ENCODE measurements at regions not wholly inside any gene's neighbourhood (a gene's known extent, or its start where the extent isn't known, plus 50 kb on each side); places are given as distances from the start of the nearest gene placed in this dataset.

DNA sequence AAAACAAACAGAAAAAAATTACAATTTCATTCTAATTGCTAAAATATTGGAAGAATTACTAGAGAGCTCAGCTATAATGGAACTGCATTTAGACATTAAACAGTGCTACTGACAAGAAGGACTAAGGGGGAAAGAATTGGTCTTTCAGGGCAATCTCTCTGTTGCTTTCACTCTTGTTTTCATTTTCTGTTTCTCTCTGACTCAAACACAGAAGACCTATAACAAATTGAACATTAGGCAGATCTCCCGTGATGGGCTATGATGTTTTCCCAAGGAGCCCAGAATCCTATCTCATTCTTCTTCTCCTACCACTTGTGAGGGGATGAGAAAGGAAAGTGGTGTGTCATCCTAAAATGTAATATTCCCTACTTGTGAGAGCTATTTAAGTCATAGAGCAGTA lies 358.0 kb upstream of the TGFBR2 start:
- ATAC-seq (ENCODE audit: insufficient number of reproducible peaks, low FRiP score, low read depth) (no peak), DNase-seq (ENCODE audit: low spot score) (no peak)
- Histone ChIP-seq H3K9me3 (no peaks in the 10 kb centered on the region), H3K36me3 (no peaks in the 10 kb centered on the region), H3K27ac (no peak overlapping the region), H3K4me1 (ENCODE audit: control insufficient read depth in 1 of 2, low read depth in 2 of 2) (no peaks in the 10 kb centered on the region), H3K4me3 (no peak overlapping the region), H3K27me3 (replicated peaks; ENCODE audit: insufficient read depth) (no peaks in the 10 kb centered on the region)
- TF ChIP-seq, protein P1, sequence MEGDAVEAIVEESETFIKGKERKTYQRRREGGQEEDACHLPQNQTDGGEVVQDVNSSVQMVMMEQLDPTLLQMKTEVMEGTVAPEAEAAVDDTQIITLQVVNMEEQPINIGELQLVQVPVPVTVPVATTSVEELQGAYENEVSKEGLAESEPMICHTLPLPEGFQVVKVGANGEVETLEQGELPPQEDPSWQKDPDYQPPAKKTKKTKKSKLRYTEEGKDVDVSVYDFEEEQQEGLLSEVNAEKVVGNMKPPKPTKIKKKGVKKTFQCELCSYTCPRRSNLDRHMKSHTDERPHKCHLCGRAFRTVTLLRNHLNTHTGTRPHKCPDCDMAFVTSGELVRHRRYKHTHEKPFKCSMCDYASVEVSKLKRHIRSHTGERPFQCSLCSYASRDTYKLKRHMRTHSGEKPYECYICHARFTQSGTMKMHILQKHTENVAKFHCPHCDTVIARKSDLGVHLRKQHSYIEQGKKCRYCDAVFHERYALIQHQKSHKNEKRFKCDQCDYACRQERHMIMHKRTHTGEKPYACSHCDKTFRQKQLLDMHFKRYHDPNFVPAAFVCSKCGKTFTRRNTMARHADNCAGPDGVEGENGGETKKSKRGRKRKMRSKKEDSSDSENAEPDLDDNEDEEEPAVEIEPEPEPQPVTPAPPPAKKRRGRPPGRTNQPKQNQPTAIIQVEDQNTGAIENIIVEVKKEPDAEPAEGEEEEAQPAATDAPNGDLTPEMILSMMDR (IDR thresholded peaks at IDR 0.05): no peak

DNA sequence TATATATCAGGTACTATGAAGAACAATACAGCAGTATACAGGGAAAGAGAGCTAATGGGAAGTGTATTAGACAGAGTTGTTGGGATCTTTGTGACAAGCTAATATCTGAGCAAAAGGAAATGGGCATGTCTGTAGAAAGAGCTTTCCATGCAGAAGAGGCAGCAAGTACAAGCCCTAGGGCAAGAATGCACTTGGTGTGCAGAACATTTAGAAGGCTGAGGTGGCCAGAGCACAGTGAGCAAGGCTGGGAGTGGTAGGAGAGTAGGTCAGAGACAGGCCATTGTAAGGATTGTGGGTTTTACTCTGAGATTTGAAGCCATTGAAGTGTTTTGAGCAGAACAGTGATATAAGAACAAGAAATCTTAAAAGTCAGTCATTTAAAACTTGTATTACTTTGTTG lies 353.9 kb upstream of the TGFBR2 start:
- Histone ChIP-seq H3K4me3 (no peak overlapping the region), H3K9me3 (no peaks in the 10 kb centered on the region), H3K4me1 (ENCODE audit: control insufficient read depth in 1 of 2, low read depth in 2 of 2) (no peaks in the 10 kb centered on the region), H3K27me3 (replicated peaks; ENCODE audit: insufficient read depth) (no peaks in the 10 kb centered on the region), H3K27ac (no peak overlapping the region), H3K36me3 (no peaks in the 10 kb centered on the region)
- TF ChIP-seq, protein P1 (IDR thresholded peaks at IDR 0.05): no peak
- no peak for DNase-seq (ENCODE audit: low spot score)
- no peak for ATAC-seq (ENCODE audit: insufficient number of reproducible peaks, low FRiP score, low read depth)

DNA sequence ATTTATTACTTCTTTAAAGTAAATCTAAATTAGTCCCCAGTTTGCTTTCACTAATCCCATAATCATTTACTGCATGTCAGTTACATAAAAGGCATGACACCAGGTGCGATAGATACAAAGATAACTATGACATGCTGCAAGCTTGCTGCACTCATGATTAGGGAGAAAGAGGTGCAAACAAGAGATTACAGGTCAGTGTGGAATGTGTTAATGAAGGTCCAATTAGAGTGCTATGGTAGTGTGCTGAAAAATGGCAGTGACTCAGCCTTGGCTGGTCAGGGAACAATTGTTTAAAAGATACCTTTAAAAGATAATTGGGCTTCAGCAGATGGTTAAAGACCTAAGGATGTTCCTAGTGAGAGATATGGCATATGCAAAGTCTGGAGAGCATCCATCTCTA lies 352.6 kb upstream of the TGFBR2 start:
- TF ChIP-seq, protein P1 (IDR thresholded peaks at IDR 0.05): no peak
- ATAC-seq (ENCODE audit: insufficient number of reproducible peaks, low FRiP score, low read depth): no peak
- H3K36me3 ChIP-seq: no peaks in the 10 kb centered on the region
- DNase-seq (ENCODE audit: low spot score): no peak
- H3K4me1 ChIP-seq (ENCODE audit: control insufficient read depth in 1 of 2, low read depth in 2 of 2): no peaks in the 10 kb centered on the region
- H3K27ac ChIP-seq: no peak overlapping the region
- no peaks in the 10 kb centered on the region for H3K9me3 ChIP-seq
- H3K4me3 ChIP-seq: no peak overlapping the region
- H3K27me3 ChIP-seq (replicated peaks; ENCODE audit: insufficient read depth): no peaks in the 10 kb centered on the region

DNA sequence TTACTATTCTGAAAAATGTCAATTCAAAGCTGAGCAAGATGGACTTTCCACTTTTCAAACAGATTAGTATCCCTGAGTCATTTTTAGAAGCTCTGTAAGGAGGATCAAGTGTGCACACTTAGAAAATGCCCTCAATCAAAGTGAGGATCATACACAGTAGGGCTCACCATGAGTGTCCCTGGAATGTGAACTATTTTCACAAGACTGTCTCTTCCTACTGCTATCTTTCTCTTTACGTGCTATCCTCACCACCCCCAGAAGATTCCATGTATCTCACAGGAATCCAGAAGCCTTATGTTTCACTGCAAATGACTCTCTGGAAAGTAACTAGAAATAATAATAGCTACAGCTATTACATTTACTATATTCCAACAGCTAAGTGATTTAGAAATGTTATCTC lies 349.9 kb upstream of the TGFBR2 start:
- Histone ChIP-seq H3K4me1 (ENCODE audit: control insufficient read depth in 1 of 2, low read depth in 2 of 2) (peaks cover 0 to 11% of the 10 kb centered on the region in 2 donors), H3K4me3 (no peak overlapping the region), H3K27me3 (replicated peaks; ENCODE audit: insufficient read depth) (no peaks in the 10 kb centered on the region), H3K9me3 (no peaks in the 10 kb centered on the region), H3K36me3 (no peaks in the 10 kb centered on the region), H3K27ac (no peak overlapping the region)
- ATAC-seq (ENCODE audit: insufficient number of reproducible peaks, low FRiP score, low read depth) (no peak), DNase-seq (ENCODE audit: low spot score) (no peak)
- TF ChIP-seq, protein P1 (IDR thresholded peaks at IDR 0.05): no peak

DNA sequence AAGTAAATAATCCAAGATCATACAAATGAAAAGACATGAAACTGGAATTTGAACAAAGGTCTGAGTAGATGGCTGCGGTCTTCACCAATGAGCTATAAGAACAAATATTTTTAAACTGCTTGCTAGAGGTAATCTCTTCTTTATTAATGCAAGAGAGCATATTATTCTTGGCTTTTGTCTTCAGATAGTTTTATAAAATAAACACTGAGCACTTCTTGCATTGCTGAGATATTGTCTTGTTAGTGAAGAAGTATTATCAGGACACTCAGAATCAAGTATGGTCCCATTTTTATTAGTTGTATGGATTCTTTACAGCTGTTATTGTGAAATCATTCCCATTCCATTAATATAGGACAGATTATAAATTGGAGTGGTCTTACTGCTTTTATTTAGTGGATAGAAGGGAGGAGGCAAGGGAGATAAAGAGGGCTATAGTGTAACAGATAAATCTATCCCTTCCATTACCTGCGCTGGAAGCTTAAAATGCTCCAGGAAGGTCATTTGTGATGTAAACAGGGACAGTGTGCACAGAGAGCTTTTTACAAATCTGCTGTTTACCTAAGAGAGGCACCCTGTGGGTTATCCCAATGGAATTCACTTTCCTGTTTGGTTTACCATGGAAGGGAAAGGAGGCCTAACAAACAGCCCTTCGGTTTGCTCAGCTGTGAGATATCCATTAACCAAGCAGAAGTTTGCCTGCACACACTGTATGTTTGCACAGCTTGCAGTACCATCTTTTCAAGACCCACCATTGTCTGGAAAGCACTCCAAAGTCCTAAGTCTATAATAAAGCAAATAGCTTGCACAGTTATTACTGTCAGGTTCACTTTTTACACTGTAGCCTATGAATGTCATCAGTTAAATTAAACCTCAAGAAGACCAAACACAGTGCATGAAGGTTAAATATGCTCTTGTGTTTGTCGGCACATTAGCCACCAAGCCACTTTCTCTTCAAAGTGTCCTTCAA lies 347.7 kb upstream of the TGFBR2 start:
- DNase-seq (ENCODE audit: low spot score): no peak
- H3K36me3 ChIP-seq: no peaks in the 10 kb centered on the region
- H3K4me1 ChIP-seq (ENCODE audit: control insufficient read depth in 1 of 2, low read depth in 2 of 2): peaks cover 0 to 34% of the 10 kb centered on the region in 2 donors
- TF ChIP-seq, protein P1 (IDR thresholded peaks at IDR 0.05): no peak
- H3K27me3 ChIP-seq (replicated peaks; ENCODE audit: insufficient read depth): no peaks in the 10 kb centered on the region
- H3K9me3 ChIP-seq: no peaks in the 10 kb centered on the region
- H3K27ac ChIP-seq: no peak overlapping the region
- ATAC-seq (ENCODE audit: insufficient number of reproducible peaks, low FRiP score, low read depth): no peak
- H3K4me3 ChIP-seq: no peak overlapping the region

Data from thoracic aorta (tissue), 2 donors.